Frontal cortex (tissue), 3 donors: ENCODE measurements at regions not wholly inside any gene's neighbourhood (a gene's known extent, or its start where the extent isn't known, plus 50 kb on each side); places are given as distances from the start of the nearest gene placed in this dataset.

ENCODE experiments used
- DNase-seq, 2 donors: peaks; one replicate each; pipeline ENCODE4 v3.0.0; 2012; ENCODE audit warnings: low spot score in 2 of 2
- FAIRE-seq: peaks from 2 replicates; lab custom pipeline; 2012; peaks lifted over from hg19 to GRCh38; lab: Jason Lieb, UNC
- donor health status: control.
- donor health status: control.
- donor health status: control.

GRCh38 chr9:106653213-106653612 is 209.8 kb upstream of the ZNF462 start:
- FAIRE-seq (no peak), DNase-seq (no peak)

GRCh38 chr9:106655966-106656365 is 207.0 kb upstream of the ZNF462 start:
- no peak for FAIRE-seq
- no peak for DNase-seq

- DNase-seq (no peak), FAIRE-seq (no peak)
Observed at GRCh38 chr9:106657926-106658325, 205.0 kb upstream of the ZNF462 start.

- DNase-seq (no peak), FAIRE-seq (no peak)
Observed at GRCh38 chr9:106668534-106668933, 194.4 kb upstream of the ZNF462 start.

- DNase-seq = no peak
- FAIRE-seq = no peak
Observed at GRCh38 chr9:106669835-106670234, 193.1 kb upstream of the ZNF462 start.

- no peak for FAIRE-seq
Observed at GRCh38 chr9:106670418-106670817, 192.5 kb upstream of the ZNF462 start.

GRCh38 chr9:106675780-106676179 is 187.2 kb upstream of the ZNF462 start:
- FAIRE-seq (no peak), DNase-seq (no peak)

More at GRCh38 chr9:106670418-106670817, 192.5 kb upstream of the ZNF462 start:
- DNase-seq = no peak

- FAIRE-seq (no peak), DNase-seq (no peak)
Observed at GRCh38 chr9:106677374-106677773, 185.6 kb upstream of the ZNF462 start.

GRCh38 chr9:106677830-106678229 is 185.1 kb upstream of the ZNF462 start:
- FAIRE-seq (no peak), DNase-seq (no peak)

- DNase-seq (no peak), FAIRE-seq (no peak)
Observed at GRCh38 chr9:106678273-106678672, 184.7 kb upstream of the ZNF462 start.

GRCh38 chr9:106682420-106682819 is 180.5 kb upstream of the ZNF462 start:
- DNase-seq (no peak), FAIRE-seq (no peak)

GRCh38 chr9:106683454-106683853 is 179.5 kb upstream of the ZNF462 start:
- FAIRE-seq (no peak), DNase-seq (no peak)

GRCh38 chr9:106684940-106685695 is 177.8 kb upstream of the ZNF462 start:
- no peak for FAIRE-seq
- no peak for DNase-seq

GRCh38 chr9:106689089-106689488 is 173.9 kb upstream of the ZNF462 start:
- FAIRE-seq (no peak), DNase-seq (no peak)

- no peak for DNase-seq
- FAIRE-seq = no peak
Observed at GRCh38 chr9:106691627-106692026, 171.3 kb upstream of the ZNF462 start.

- FAIRE-seq (no peak), DNase-seq (no peak)
Observed at GRCh38 chr9:106693558-106693957, 169.4 kb upstream of the ZNF462 start.

GRCh38 chr9:106696804-106697203 is 166.2 kb upstream of the ZNF462 start:
- FAIRE-seq (no peak), DNase-seq (no peak)

GRCh38 chr9:106697390-106697749 is 165.6 kb upstream of the ZNF462 start:
- no peak for DNase-seq
- no peak for FAIRE-seq

GRCh38 chr9:106697750-106698502 is 165.0 kb upstream of the ZNF462 start:
- DNase-seq = peak in 1 of 2 donors; percentile 32
- FAIRE-seq = no peak

GRCh38 chr9:106700676-106701075 is 162.3 kb upstream of the ZNF462 start:
- no peak for FAIRE-seq

GRCh38 chr9:106701611-106702010 is 161.4 kb upstream of the ZNF462 start:
- no peak for FAIRE-seq

More at GRCh38 chr9:106700676-106701075, 162.3 kb upstream of the ZNF462 start:
- no peak for DNase-seq

More at GRCh38 chr9:106701611-106702010, 161.4 kb upstream of the ZNF462 start:
- no peak for DNase-seq
